SK-N-SH treated with all-trans-retinoic acid at 6 μM for 48 hours (cell line): ENCODE measurements at regions not wholly inside any gene's neighbourhood (a gene's known extent, or its start where the extent isn't known, plus 50 kb on each side); places are given as distances from the start of the nearest gene placed in this dataset.

Experiments used
- PATZ1 ChIP-seq: fragments of 250-450 bp; sonication (Bioruptor Pico); IDR thresholded peaks from 2 replicates; pipeline ENCODE4 v1.8.0; 2020; ENCODE audit warnings: mild to moderate bottlenecking, moderate library complexity, borderline replicate concordance
- RARB ChIP-seq: fragments of 250-450 bp; sonication (Bioruptor Pico); IDR thresholded peaks from 2 replicates; pipeline ENCODE4 v1.8.0; 2021; ENCODE audit warnings: mild to moderate bottlenecking, moderate library complexity
- SNAI2 ChIP-seq: fragments of 250-450 bp; sonication (Bioruptor Pico); IDR thresholded peaks from 2 replicates; pipeline ENCODE4 v1.5.0; 2020; ENCODE audit warnings: mild to moderate bottlenecking, moderate library complexity
- TSHZ2 ChIP-seq: fragments of 250-450 bp; sonication (Bioruptor Pico); IDR thresholded peaks from 2 replicates; pipeline ENCODE4 v1.5.0; 2020; ENCODE audit warnings: mild to moderate bottlenecking, moderate library complexity
- ZNF8 ChIP-seq: fragments of 450-650 bp; formaldehyde crosslinking; IDR thresholded peaks from 2 replicates; pipeline ENCODE4 v1.5.0; 2020; ENCODE audit warnings: mild to moderate bottlenecking, moderate library complexity

- TF ChIP-seq TSHZ2 (CRISPR knock-in tag), result no peak
- TF ChIP-seq PATZ1 (CRISPR knock-in tag), result no peak
- TF ChIP-seq ZNF8 (CRISPR knock-in tag), result no peak
- no peak for TF ChIP-seq SNAI2 (CRISPR knock-in tag)
- TF ChIP-seq RARB (CRISPR knock-in tag), result no peak
Observed at GRCh38 chrX:122440832-122441231, 743.2 kb upstream of the GRIA3 start.
